ENCODE measurements at regions not wholly inside any gene's neighbourhood (a gene's known extent, or its start where the extent isn't known, plus 50 kb on each side); places are given as distances from the start of the nearest gene placed in this dataset.

GRCh38 chr7:125984795-125985194 lies 1055.2 kb upstream of the POT1 start:
- no peak overlapping the region for H3K4me3 ChIP-seq (ENCODE audit: control insufficient read depth in 1 of 2, extremely low read depth in 1 of 2, low read length in 1 of 2)
- no peaks in the 10 kb centered on the region for H3K27me3 ChIP-seq (replicated peaks in 1 of 2; ENCODE audit: control insufficient read depth in 2 of 2, extremely low read depth in 1 of 2, insufficient read depth in 2 of 2, low read length in 1 of 2)
- WGBS (ENCODE audit: insufficient coverage) = no CpG with 5 or more reads among the region's 3 CpGs
- no peak overlapping the region for H3K27ac ChIP-seq (ENCODE audit: low read length)
- no peaks in the 10 kb centered on the region for H3K36me3 ChIP-seq (ENCODE audit: control insufficient read depth in 2 of 2, extremely low read depth in 1 of 2, insufficient read depth in 1 of 2, low read length in 1 of 2)
- Mint-ChIP-seq H3K27me3 (no peaks in the 10 kb centered on the region), H3K4me1 (no peaks in the 10 kb centered on the region), H3K4me3 (no peak overlapping the region), H3K9me3 (peaks cover 9 to 37% (median 15%) of the 10 kb centered on the region in 3 donors), H3K27ac (no peak overlapping the region), H3K36me3 (no peaks in the 10 kb centered on the region)
- POLR2A ChIA-PET = no interaction called here
- ATAC-seq (replicated peaks in 1 of 4) = no peak
- H3K9me3 ChIP-seq = no peaks in the 10 kb centered on the region
- no peaks in the 10 kb centered on the region for H3K4me1 ChIP-seq (ENCODE audit: control insufficient read depth in 1 of 2, extremely low read depth in 1 of 2, insufficient read depth in 2 of 2, low read length in 2 of 2)
- CTCF ChIA-PET = no interaction called here
- no peak for DNase-seq

GRCh38 chr7:125971656-125972055 lies 1042.0 kb upstream of the POT1 start:
- no peaks in the 10 kb centered on the region for H3K4me1 Mint-ChIP-seq
- H3K36me3 Mint-ChIP-seq = no peaks in the 10 kb centered on the region
- DNase-seq (no peak), ATAC-seq (replicated peaks in 1 of 4) (no peak)
- H3K27me3 Mint-ChIP-seq = no peaks in the 10 kb centered on the region
- CTCF ChIA-PET = no interaction called here
- no peak overlapping the region for H3K4me3 ChIP-seq (ENCODE audit: control insufficient read depth in 1 of 2, extremely low read depth in 1 of 2, low read length in 1 of 2)
- peaks cover 4 to 8% (median 5%) of the 10 kb centered on the region in 3 donors for H3K9me3 Mint-ChIP-seq
- H3K36me3 ChIP-seq (ENCODE audit: control insufficient read depth in 2 of 2, extremely low read depth in 1 of 2, insufficient read depth in 1 of 2, low read length in 1 of 2) = no peaks in the 10 kb centered on the region
- no peak overlapping the region for H3K4me3 Mint-ChIP-seq
- H3K4me1 ChIP-seq (ENCODE audit: control insufficient read depth in 1 of 2, extremely low read depth in 1 of 2, insufficient read depth in 2 of 2, low read length in 2 of 2) = no peaks in the 10 kb centered on the region
- POLR2A ChIA-PET = no interaction called here
- no peak overlapping the region for H3K27ac Mint-ChIP-seq
- H3K27ac ChIP-seq (ENCODE audit: low read length) = no peak overlapping the region
- no peaks in the 10 kb centered on the region for H3K27me3 ChIP-seq (replicated peaks in 1 of 2; ENCODE audit: control insufficient read depth in 2 of 2, extremely low read depth in 1 of 2, insufficient read depth in 2 of 2, low read length in 1 of 2)
- WGBS (ENCODE audit: insufficient coverage) = no CpG with 5 or more reads among the region's 2 CpGs
- no peaks in the 10 kb centered on the region for H3K9me3 ChIP-seq

GRCh38 chr7:125966278-125967048 lies 1036.8 kb upstream of the POT1 start:
- no peak overlapping the region for H3K27ac ChIP-seq (ENCODE audit: low read length)
- no peaks in the 10 kb centered on the region for H3K9me3 ChIP-seq
- H3K36me3 ChIP-seq (ENCODE audit: control insufficient read depth in 2 of 2, extremely low read depth in 1 of 2, insufficient read depth in 1 of 2, low read length in 1 of 2) = no peaks in the 10 kb centered on the region
- H3K4me1 ChIP-seq (ENCODE audit: control insufficient read depth in 1 of 2, extremely low read depth in 1 of 2, insufficient read depth in 2 of 2, low read length in 2 of 2) = no peaks in the 10 kb centered on the region
- ChIA-PET POLR2A (no interaction called here), CTCF (no interaction called here)
- Mint-ChIP-seq H3K9me3 (peaks cover 7 to 23% (median 13%) of the 10 kb centered on the region in 3 donors), H3K4me1 (no peaks in the 10 kb centered on the region), H3K27ac (no peak overlapping the region), H3K4me3 (no peak overlapping the region), H3K36me3 (no peaks in the 10 kb centered on the region), H3K27me3 (no peaks in the 10 kb centered on the region)
- H3K27me3 ChIP-seq (replicated peaks in 1 of 2; ENCODE audit: control insufficient read depth in 2 of 2, extremely low read depth in 1 of 2, insufficient read depth in 2 of 2, low read length in 1 of 2) = no peaks in the 10 kb centered on the region
- ATAC-seq (replicated peaks in 1 of 4) (no peak), DNase-seq (no peak)
- no CpG with 5 or more reads among the region's 1 CpG for WGBS (ENCODE audit: insufficient coverage)
- no peak overlapping the region for H3K4me3 ChIP-seq (ENCODE audit: control insufficient read depth in 1 of 2, extremely low read depth in 1 of 2, low read length in 1 of 2)

- DNase-seq (no peak), ATAC-seq (replicated peaks in 1 of 4) (no peak)
- CTCF ChIA-PET = no interaction called here
- Mint-ChIP-seq H3K4me1 (no peaks in the 10 kb centered on the region), H3K27ac (no peak overlapping the region), H3K4me3 (no peak overlapping the region), H3K9me3 (peaks cover 4 to 11% (median 6%) of the 10 kb centered on the region in 3 donors), H3K27me3 (no peaks in the 10 kb centered on the region), H3K36me3 (no peaks in the 10 kb centered on the region)
- Histone ChIP-seq H3K27me3 (replicated peaks in 1 of 2; ENCODE audit: control insufficient read depth in 2 of 2, extremely low read depth in 1 of 2, insufficient read depth in 2 of 2, low read length in 1 of 2) (no peaks in the 10 kb centered on the region), H3K9me3 (no peaks in the 10 kb centered on the region), H3K4me3 (ENCODE audit: control insufficient read depth in 1 of 2, extremely low read depth in 1 of 2, low read length in 1 of 2) (no peak overlapping the region), H3K27ac (ENCODE audit: low read length) (no peak overlapping the region), H3K36me3 (ENCODE audit: control insufficient read depth in 2 of 2, extremely low read depth in 1 of 2, insufficient read depth in 1 of 2, low read length in 1 of 2) (no peaks in the 10 kb centered on the region), H3K4me1 (ENCODE audit: control insufficient read depth in 1 of 2, extremely low read depth in 1 of 2, insufficient read depth in 2 of 2, low read length in 2 of 2) (no peaks in the 10 kb centered on the region)
- no CpG with 5 or more reads among the region's 1 CpG for WGBS (ENCODE audit: insufficient coverage)
- POLR2A ChIA-PET = no interaction called here
Observed at GRCh38 chr7:125934955-125935354, 1005.3 kb upstream of the POT1 start.

GRCh38 chr7:125934539-125934938 lies 1004.9 kb upstream of the POT1 start:
- CTCF ChIA-PET = no interaction called here
- no peak overlapping the region for H3K27ac Mint-ChIP-seq
- WGBS (ENCODE audit: insufficient coverage) = 60% methylated on average over 2 of the region's 2 CpGs

GRCh38 chr7:125930848-125931247 lies 1001.2 kb upstream of the POT1 start:
- no peaks in the 10 kb centered on the region for H3K27me3 ChIP-seq (replicated peaks in 1 of 2; ENCODE audit: control insufficient read depth in 2 of 2, extremely low read depth in 1 of 2, insufficient read depth in 2 of 2, low read length in 1 of 2)
- H3K9me3 ChIP-seq = no peaks in the 10 kb centered on the region
- H3K36me3 ChIP-seq (ENCODE audit: control insufficient read depth in 2 of 2, extremely low read depth in 1 of 2, insufficient read depth in 1 of 2, low read length in 1 of 2) = no peaks in the 10 kb centered on the region
- ATAC-seq (replicated peaks in 1 of 4) (no peak), DNase-seq (no peak)
- H3K9me3 Mint-ChIP-seq = peaks cover 0 to 11% (median 0%) of the 10 kb centered on the region in 3 donors
- no peaks in the 10 kb centered on the region for H3K36me3 Mint-ChIP-seq
- ChIA-PET POLR2A (no interaction called here), CTCF (no interaction called here)
- no peak overlapping the region for H3K27ac ChIP-seq (ENCODE audit: low read length)
- H3K4me1 ChIP-seq (ENCODE audit: control insufficient read depth in 1 of 2, extremely low read depth in 1 of 2, insufficient read depth in 2 of 2, low read length in 2 of 2) = no peaks in the 10 kb centered on the region
- no peak overlapping the region for H3K4me3 ChIP-seq (ENCODE audit: control insufficient read depth in 1 of 2, extremely low read depth in 1 of 2, low read length in 1 of 2)
- no CpG with 5 or more reads among the region's 1 CpG for WGBS (ENCODE audit: insufficient coverage)
- H3K27me3 Mint-ChIP-seq = no peaks in the 10 kb centered on the region
- no peaks in the 10 kb centered on the region for H3K4me1 Mint-ChIP-seq
- no peak overlapping the region for H3K27ac Mint-ChIP-seq
- no peak overlapping the region for H3K4me3 Mint-ChIP-seq

More at GRCh38 chr7:125934539-125934938, 1004.9 kb upstream of the POT1 start:
- Histone ChIP-seq H3K4me3 (ENCODE audit: control insufficient read depth in 1 of 2, extremely low read depth in 1 of 2, low read length in 1 of 2) (no peak overlapping the region), H3K27ac (ENCODE audit: low read length) (no peak overlapping the region), H3K4me1 (ENCODE audit: control insufficient read depth in 1 of 2, extremely low read depth in 1 of 2, insufficient read depth in 2 of 2, low read length in 2 of 2) (no peaks in the 10 kb centered on the region), H3K9me3 (no peaks in the 10 kb centered on the region), H3K36me3 (ENCODE audit: control insufficient read depth in 2 of 2, extremely low read depth in 1 of 2, insufficient read depth in 1 of 2, low read length in 1 of 2) (no peaks in the 10 kb centered on the region), H3K27me3 (replicated peaks in 1 of 2; ENCODE audit: control insufficient read depth in 2 of 2, extremely low read depth in 1 of 2, insufficient read depth in 2 of 2, low read length in 1 of 2) (no peaks in the 10 kb centered on the region)
- Mint-ChIP-seq H3K36me3 (no peaks in the 10 kb centered on the region), H3K27me3 (no peaks in the 10 kb centered on the region), H3K9me3 (peaks cover 4 to 11% (median 6%) of the 10 kb centered on the region in 3 donors), H3K4me3 (no peak overlapping the region), H3K4me1 (no peaks in the 10 kb centered on the region)
- ATAC-seq (replicated peaks in 1 of 4) = no peak
- POLR2A ChIA-PET = no interaction called here
- no peak for DNase-seq

- ChIA-PET CTCF (no interaction called here), POLR2A (no interaction called here)
- Histone ChIP-seq H3K4me3 (ENCODE audit: control insufficient read depth in 1 of 2, extremely low read depth in 1 of 2, low read length in 1 of 2) (no peak overlapping the region), H3K9me3 (no peaks in the 10 kb centered on the region), H3K36me3 (ENCODE audit: control insufficient read depth in 2 of 2, extremely low read depth in 1 of 2, insufficient read depth in 1 of 2, low read length in 1 of 2) (no peaks in the 10 kb centered on the region), H3K27me3 (replicated peaks in 1 of 2; ENCODE audit: control insufficient read depth in 2 of 2, extremely low read depth in 1 of 2, insufficient read depth in 2 of 2, low read length in 1 of 2) (no peaks in the 10 kb centered on the region), H3K27ac (ENCODE audit: low read length) (no peak overlapping the region), H3K4me1 (ENCODE audit: control insufficient read depth in 1 of 2, extremely low read depth in 1 of 2, insufficient read depth in 2 of 2, low read length in 2 of 2) (no peaks in the 10 kb centered on the region)
- H3K4me3 Mint-ChIP-seq = no peak overlapping the region
- peaks cover 3 to 15% (median 3%) of the 10 kb centered on the region in 3 donors for H3K9me3 Mint-ChIP-seq
- no peak overlapping the region for H3K27ac Mint-ChIP-seq
- no peaks in the 10 kb centered on the region for H3K4me1 Mint-ChIP-seq
- H3K27me3 Mint-ChIP-seq = no peaks in the 10 kb centered on the region
- DNase-seq (no peak), ATAC-seq (replicated peaks in 1 of 4) (no peak)
- no CpG with 5 or more reads among the region's 4 CpGs for WGBS (ENCODE audit: insufficient coverage)
- no peaks in the 10 kb centered on the region for H3K36me3 Mint-ChIP-seq
Observed at GRCh38 chr7:125927556-125927955, 997.9 kb upstream of the POT1 start.
